T-cell (primary cell): ENCODE measurements at regions not wholly inside any gene's neighbourhood (a gene's known extent, or its start where the extent isn't known, plus 50 kb on each side); places are given as distances from the start of the nearest gene placed in this dataset.
"Not testable (repeated sequence)": the region's sequence is repeated elsewhere in the genome, so short reads cannot be mapped to it uniquely, and the experiment has no call there.

ENCODE experiments used
- ATAC-seq, 4 experiments: fragments of 200-7000 bp in 3 of 4; fragments of 150-1000 bp in 1 of 4; cut with Tn5 transposase; replicated peaks in 1 of 4; 1 replicate in 3 of 4; 2 replicates in 1 of 4; pipeline ENCODE4 v1.10.0; 2021; ENCODE audit warnings: moderate library complexity in 3 of 4, mild to moderate bottlenecking in 2 of 4, moderate number of reproducible peaks in 1 of 4
- CTCF ChIA-PET, 2 donors: fragments of 300-600 bp; sonication (Branson Sonifier 250); formaldehyde crosslinking; loops; one replicate each; lab custom pipeline; 2022; ENCODE audit warnings: antibody characterized with exemption in 2 of 2; lab: Charles Lee
- POLR2A ChIA-PET, 2 donors: fragments of 300-600 bp; sonication (Branson Sonifier 250); formaldehyde crosslinking; loops; one replicate each; lab custom pipeline; 2022; ENCODE audit warnings: antibody characterized with exemption in 2 of 2; lab: Charles Lee
- DNase-seq, 35 experiments: peaks; one replicate each; pipeline versions ENCODE4 v3.0.0 to v3.0.0-alpha.2; 2013 to 2023
- H3K27ac ChIP-seq: one replicate; pipeline ENCODE4 v1.5.1; 2013; ENCODE audit warnings: low read length
- H3K27me3 ChIP-seq, 2 experiments: replicated peaks in 1 of 2; 1 replicate in 1 of 2; 2 replicates in 1 of 2; pipeline versions ENCODE4 v1.6.1 to v1.7.0; 2013; ENCODE audit warnings: low read length in 1 of 2, mixed read lengths in 1 of 2; ENCODE audit not compliant: control insufficient read depth in 2 of 2, insufficient read depth in 2 of 2; ENCODE audit errors: extremely low read depth in 1 of 2
- H3K36me3 ChIP-seq, 2 donors: 1 replicate in 1 of 2; 2 replicates in 1 of 2; pipeline versions ENCODE4 v1.6.1 to v1.7.0; 2013; ENCODE audit warnings: low read length in 1 of 2; ENCODE audit not compliant: control insufficient read depth in 2 of 2, insufficient read depth in 1 of 2; ENCODE audit errors: extremely low read depth in 1 of 2
- H3K4me1 ChIP-seq, 2 experiments: 1 replicate in 1 of 2; 2 replicates in 1 of 2; pipeline versions ENCODE4 v1.6.1 to v1.7.0; 2013; ENCODE audit warnings: low read length in 2 of 2, mixed read lengths in 1 of 2; ENCODE audit not compliant: insufficient read depth in 2 of 2, control insufficient read depth in 1 of 2; ENCODE audit errors: extremely low read depth in 1 of 2
- H3K4me3 ChIP-seq, 2 donors: 1 replicate in 1 of 2; 2 replicates in 1 of 2; pipeline versions ENCODE4 v1.5.1 to v1.7.0; 2013; ENCODE audit warnings: mild to moderate bottlenecking in 2 of 2, low read length in 1 of 2, moderate library complexity in 1 of 2; ENCODE audit not compliant: control insufficient read depth in 1 of 2; ENCODE audit errors: extremely low read depth in 1 of 2
- H3K9me3 ChIP-seq: 2 replicates; pipeline ENCODE4 v1.7.0; 2013
- H3K27ac Mint-ChIP-seq, 2 donors: one replicate each; pipeline ENCODE4 v1.8.0; 2020 to 2021; ENCODE audit warnings: mild to moderate bottlenecking in 2 of 2, mixed read lengths in 2 of 2
- H3K27me3 Mint-ChIP-seq, 2 donors: one replicate each; pipeline ENCODE4 v1.8.0; 2021 to 2022; ENCODE audit warnings: mixed read lengths in 2 of 2
- H3K36me3 Mint-ChIP-seq: one replicate; pipeline ENCODE4 v1.8.0; 2021; ENCODE audit warnings: mixed read lengths
- H3K4me1 Mint-ChIP-seq, 3 donors: one replicate each; pipeline ENCODE4 v1.8.0; 2020 to 2022; ENCODE audit warnings: mixed read lengths in 3 of 3, mild to moderate bottlenecking in 1 of 3
- H3K4me3 Mint-ChIP-seq, 3 donors: one replicate each; pipeline ENCODE4 v1.8.0; 2020 to 2022; ENCODE audit warnings: mild to moderate bottlenecking in 3 of 3, mixed read lengths in 3 of 3, moderate library complexity in 3 of 3
- H3K9me3 Mint-ChIP-seq, 3 donors: one replicate each; pipeline ENCODE4 v1.8.0; 2020 to 2022; ENCODE audit warnings: mixed read lengths in 3 of 3
- WGBS: methylation state at CpG from one replicate; pipeline ENCODE4 v1.1.5; 2013; ENCODE audit warnings: missing lambda C conversion rate; ENCODE audit not compliant: insufficient coverage; 5-methylcytosine and 5-hydroxymethylcytosine counted together

- ATAC-seq (no peak), DNase-seq (no peak)
- no peaks in the 10 kb centered on the region for H3K36me3 ChIP-seq
- Mint-ChIP-seq H3K27me3 (no peaks in the 10 kb centered on the region), H3K27ac (no peak overlapping the region), H3K4me1 (no peaks in the 10 kb centered on the region), H3K36me3 (no peaks in the 10 kb centered on the region), H3K4me3 (no peak overlapping the region), H3K9me3 (peaks cover 0 to 3% (median 2%) of the 10 kb centered on the region in 3 donors)
- CTCF ChIA-PET = no interaction called here
- no peaks in the 10 kb centered on the region for H3K27me3 ChIP-seq
- WGBS = 49% methylated on average over 2 of the region's 2 CpGs
- no peak overlapping the region for H3K4me3 ChIP-seq
- no peaks in the 10 kb centered on the region for H3K9me3 ChIP-seq
- POLR2A ChIA-PET = no interaction called here
- no peaks in the 10 kb centered on the region for H3K4me1 ChIP-seq
- H3K27ac ChIP-seq = no peak overlapping the region
These were observed 677.5 kb downstream of the RAPGEF2 start for GRCh38 chr4:159780196-159780922.

- Histone ChIP-seq H3K9me3 (no peaks in the 10 kb centered on the region), H3K4me3 (no peak overlapping the region), H3K27ac (no peak overlapping the region), H3K27me3 (no peaks in the 10 kb centered on the region), H3K4me1 (no peaks in the 10 kb centered on the region), H3K36me3 (no peaks in the 10 kb centered on the region)
- no peak overlapping the region for H3K27ac Mint-ChIP-seq
- no peaks in the 10 kb centered on the region for H3K4me1 Mint-ChIP-seq
- peaks cover 0 to 9% (median 5%) of the 10 kb centered on the region in 3 donors for H3K9me3 Mint-ChIP-seq
- H3K4me3 Mint-ChIP-seq = no peak overlapping the region
- no peaks in the 10 kb centered on the region for H3K27me3 Mint-ChIP-seq
- DNase-seq (no peak), ATAC-seq (no peak)
- POLR2A ChIA-PET = no interaction called here
- no CpG with 5 or more reads among the region's 2 CpGs for WGBS
- no peaks in the 10 kb centered on the region for H3K36me3 Mint-ChIP-seq
- CTCF ChIA-PET = no interaction called here
These were observed 685.0 kb downstream of the RAPGEF2 start for GRCh38 chr4:159787901-159788300.

GRCh38 chr4:159791334-159791733 lies 688.5 kb downstream of the RAPGEF2 start:
- Mint-ChIP-seq H3K4me1 (no peaks in the 10 kb centered on the region), H3K9me3 (peaks cover 0 to 9% (median 8%) of the 10 kb centered on the region in 3 donors), H3K27ac (no peak overlapping the region), H3K4me3 (no peak overlapping the region), H3K36me3 (no peaks in the 10 kb centered on the region), H3K27me3 (no peaks in the 10 kb centered on the region)
- H3K36me3 ChIP-seq = no peaks in the 10 kb centered on the region
- H3K27ac ChIP-seq = no peak overlapping the region
- DNase-seq = no peak
- no peaks in the 10 kb centered on the region for H3K9me3 ChIP-seq
- H3K27me3 ChIP-seq = no peaks in the 10 kb centered on the region
- H3K4me1 ChIP-seq = no peaks in the 10 kb centered on the region
- no peak for ATAC-seq
- no peak overlapping the region for H3K4me3 ChIP-seq
- ChIA-PET POLR2A (no interaction called here), CTCF (no interaction called here)
- no CpG with 5 or more reads among the region's 3 CpGs for WGBS

GRCh38 chr4:159804592-159804991 lies 701.7 kb downstream of the RAPGEF2 start:
- 90% methylated on average over 2 of the region's 12 CpGs for WGBS
- H3K4me3 Mint-ChIP-seq, ATAC-seq, H3K27ac ChIP-seq, CTCF ChIA-PET, DNase-seq, H3K36me3 ChIP-seq, H3K4me1 Mint-ChIP-seq, H3K27me3 ChIP-seq, POLR2A ChIA-PET, H3K4me1 ChIP-seq, H3K9me3 Mint-ChIP-seq, H3K4me3 ChIP-seq, H3K27me3 Mint-ChIP-seq, H3K9me3 ChIP-seq, H3K36me3 Mint-ChIP-seq, H3K27ac Mint-ChIP-seq: not testable (repeated sequence)

- no peaks in the 10 kb centered on the region for H3K9me3 ChIP-seq
- no peak overlapping the region for H3K4me3 ChIP-seq
- CTCF ChIA-PET = no interaction called here
- Mint-ChIP-seq H3K27me3 (no peaks in the 10 kb centered on the region), H3K9me3 (peaks cover 13 to 15% (median 15%) of the 10 kb centered on the region in 3 donors), H3K36me3 (no peaks in the 10 kb centered on the region), H3K4me3 (no peak overlapping the region), H3K27ac (no peak overlapping the region), H3K4me1 (no peaks in the 10 kb centered on the region)
- H3K27ac ChIP-seq = no peak overlapping the region
- DNase-seq (no peak), ATAC-seq (no peak)
- H3K36me3 ChIP-seq = no peaks in the 10 kb centered on the region
- POLR2A ChIA-PET = no interaction called here
- H3K4me1 ChIP-seq = no peaks in the 10 kb centered on the region
- no peaks in the 10 kb centered on the region for H3K27me3 ChIP-seq
- WGBS = 71% methylated on average over 1 of the region's 2 CpGs
These were observed 720.9 kb downstream of the RAPGEF2 start for GRCh38 chr4:159823743-159824142.

- Histone ChIP-seq H3K36me3 (no peaks in the 10 kb centered on the region), H3K27me3 (no peaks in the 10 kb centered on the region), H3K4me3 (no peak overlapping the region), H3K4me1 (no peaks in the 10 kb centered on the region), H3K27ac (no peak overlapping the region), H3K9me3 (no peaks in the 10 kb centered on the region)
- H3K27ac Mint-ChIP-seq = no peak overlapping the region
- ChIA-PET POLR2A (no interaction called here), CTCF (no interaction called here)
- H3K27me3 Mint-ChIP-seq = no peaks in the 10 kb centered on the region
- ATAC-seq = no peak
- no CpG with 5 or more reads among the region's 1 CpG for WGBS
- H3K9me3 Mint-ChIP-seq = peaks cover 10 to 17% (median 14%) of the 10 kb centered on the region in 3 donors
- no peak for DNase-seq
- no peak overlapping the region for H3K4me3 Mint-ChIP-seq
- no peaks in the 10 kb centered on the region for H3K36me3 Mint-ChIP-seq
- H3K4me1 Mint-ChIP-seq = no peaks in the 10 kb centered on the region
These were observed 725.8 kb downstream of the RAPGEF2 start for GRCh38 chr4:159828687-159829086.

GRCh38 chr4:159829184-159829583 lies 726.3 kb downstream of the RAPGEF2 start:
- no peak for DNase-seq
- H3K4me3 ChIP-seq = no peak overlapping the region
- ATAC-seq = no peak
- POLR2A ChIA-PET = no interaction called here
- H3K27me3 ChIP-seq = no peaks in the 10 kb centered on the region
- Mint-ChIP-seq H3K27me3 (no peaks in the 10 kb centered on the region), H3K27ac (no peak overlapping the region), H3K4me3 (no peak overlapping the region), H3K4me1 (no peaks in the 10 kb centered on the region), H3K9me3 (peaks cover 6 to 20% (median 13%) of the 10 kb centered on the region in 3 donors), H3K36me3 (no peaks in the 10 kb centered on the region)
- H3K9me3 ChIP-seq = no peaks in the 10 kb centered on the region
- CTCF ChIA-PET = no interaction called here
- WGBS = no CpG with 5 or more reads among the region's 2 CpGs
- no peaks in the 10 kb centered on the region for H3K36me3 ChIP-seq
- H3K27ac ChIP-seq = no peak overlapping the region
- no peaks in the 10 kb centered on the region for H3K4me1 ChIP-seq
